HepG2 (cell line): ENCODE measurements at regions not wholly inside any gene's neighbourhood (a gene's known extent, or its start where the extent isn't known, plus 50 kb on each side); places are given as distances from the start of the nearest gene placed in this dataset.

Source experiments
- ATAC-seq: fragments of 200-7000 bp; cut with Tn5 transposase; 3 replicates; pipeline ENCODE4 v1.9.1; 2020; ENCODE audit warnings: mild to moderate bottlenecking, moderate library complexity
- BruUV-seq: library from RNA; stranded (reverse); fragments of 400-500 nt; replicated peaks from 2 replicates; lab custom pipeline; 2021; lab: Mats Ljungman, UMichigan
- CTCF ChIA-PET: fragments of 300-600 bp; formaldehyde crosslinking; extraction: SDS; loops from one replicate; lab custom pipeline; 2021; ENCODE audit warnings: low total read pairs, inconsistent platforms, low intra/inter-chr PET ratio; lab: Yijun Ruan, JAX
- POLR2A ChIA-PET: fragments of 350-600 bp; sonication (Branson Sonifier 250); formaldehyde crosslinking; loops from one replicate; lab custom pipeline; 2020; ENCODE audit warnings: antibody characterized with exemption, inconsistent platforms; lab: Yijun Ruan, JAX
- DNase-seq: peaks from one replicate; pipeline ENCODE4 v3.0.0-alpha.2; 2015; ENCODE audit warnings: low spot score
- FAIRE-seq: peaks from 3 replicates; lab custom pipeline; 2011; peaks lifted over from hg19 to GRCh38; lab: Jason Lieb, UNC
- H2AFZ ChIP-seq: one replicate; pipeline ENCODE4 v1.6.1; 2011; ENCODE audit warnings: low read length, inconsistent platforms
- H3K27ac ChIP-seq: fragments of 300-600 bp; 3 replicates; pipeline ENCODE4 v1.8.0; 2011; ENCODE audit warnings: mixed run types, mild to moderate bottlenecking, mixed read lengths, low read length, inconsistent platforms; ENCODE audit not compliant: insufficient read depth; ENCODE audit errors: extremely low read length
- H3K27me3 ChIP-seq, 2 experiments: fragments of 200-600 bp in 1 of 2; 2 replicates in 1 of 2; 3 replicates in 1 of 2; pipeline versions ENCODE4 v1.6.0 to v1.8.0; 2011; ENCODE audit warnings: low read length in 2 of 2, mild to moderate bottlenecking in 2 of 2, moderate library complexity in 2 of 2, inconsistent platforms in 1 of 2; ENCODE audit not compliant: insufficient read depth in 2 of 2, control insufficient read depth in 1 of 2
- H3K36me3 ChIP-seq, 2 experiments: fragments of 200-600 bp in 1 of 2; replicated peaks in 1 of 2; 2 replicates in 1 of 2; 3 replicates in 1 of 2; pipeline versions ENCODE4 v1.5.1 to v1.8.0; 2011; ENCODE audit warnings: low read length in 2 of 2, inconsistent platforms in 1 of 2; ENCODE audit not compliant: insufficient read depth in 2 of 2, control insufficient read depth in 1 of 2
- H3K4me1 ChIP-seq: 2 replicates; pipeline ENCODE4 v1.5.1; 2012; ENCODE audit warnings: low read length, inconsistent platforms; ENCODE audit not compliant: insufficient read depth
- H3K4me2 ChIP-seq: 2 replicates; pipeline ENCODE4 v1.6.0; 2011; ENCODE audit warnings: low read depth, low read length, inconsistent platforms
- H3K4me3 ChIP-seq, 3 experiments: fragments of 200-600 bp in 1 of 3; sonication (generic), shearing (Covaris generic) in 1 of 3; replicated peaks in 1 of 3; 2 replicates each; pipeline ENCODE4 v1.5.1; 2011 to 2016; ENCODE audit warnings: low read length in 3 of 3, inconsistent platforms in 2 of 3, low read depth in 2 of 3, mild to moderate bottlenecking in 2 of 3, control low read depth in 1 of 3, mixed read lengths in 1 of 3; ENCODE audit not compliant: insufficient read depth in 1 of 3
- H3K79me2 ChIP-seq: one replicate; pipeline ENCODE4 v1.6.1; 2011; ENCODE audit warnings: low read length, inconsistent platforms; ENCODE audit not compliant: insufficient read depth
- H3K9ac ChIP-seq: 2 replicates; pipeline ENCODE4 v1.6.0; 2011; ENCODE audit warnings: mild to moderate bottlenecking, low read depth, low read length, inconsistent platforms; ENCODE audit not compliant: insufficient read depth
- H3K9me3 ChIP-seq: 2 replicates; pipeline ENCODE4 v1.5.1; 2012; ENCODE audit warnings: mild to moderate bottlenecking, low read length
- H4K20me1 ChIP-seq: 2 replicates; pipeline ENCODE4 v1.6.0; 2011; ENCODE audit warnings: inconsistent platforms, mild to moderate bottlenecking, low read length, moderate library complexity; ENCODE audit not compliant: insufficient read depth
- CHD4 ChIP-seq: fragments of 200-600 bp; sonication (generic); IDR thresholded peaks from 2 replicates; pipeline ENCODE4 v1.7.0; 2017; ENCODE audit warnings: mild to moderate bottlenecking, low read length, borderline replicate concordance
- DR1 ChIP-seq: sonication (generic); formaldehyde crosslinking; IDR thresholded peaks from 2 replicates; pipeline ENCODE4 v1.8.0; 2021; ENCODE audit warnings: mild to moderate bottlenecking, missing genetic modification reagents, inconsistent platforms
- GTF2F1 ChIP-seq: fragments of 150-350 bp; IDR thresholded peaks from 2 replicates; pipeline ENCODE4 v1.6.1; 2014; ENCODE audit warnings: low read length
- ISX ChIP-seq: sonication (generic); formaldehyde crosslinking; conservative IDR thresholded peaks from 2 replicates; pipeline ENCODE4 v1.5.0; 2020; ENCODE audit warnings: missing genetic modification reagents
- NR2F2 ChIP-seq: IDR thresholded peaks from 2 replicates; pipeline ENCODE4 v1.6.1; 2012; ENCODE audit warnings: low read depth, inconsistent platforms, borderline replicate concordance
- PAF1 ChIP-seq: IDR thresholded peaks from 2 replicates; pipeline ENCODE4 v1.6.1; 2016; ENCODE audit warnings: missing genetic modification reagents, missing compliant biosample characterization
- PAXIP1 ChIP-seq: sonication (generic); formaldehyde crosslinking; conservative IDR thresholded peaks from 2 replicates; pipeline ENCODE4 v1.4.0; 2020; ENCODE audit warnings: mild to moderate bottlenecking, missing genetic modification reagents, moderate library complexity
- REXO4 ChIP-seq: sonication (generic); formaldehyde crosslinking; IDR thresholded peaks from 2 replicates; pipeline ENCODE4 v1.8.0; 2022; ENCODE audit warnings: missing genetic modification reagents, mild to moderate bottlenecking, borderline replicate concordance
- TEF ChIP-seq: sonication (generic); formaldehyde crosslinking; IDR thresholded peaks from 2 replicates; pipeline ENCODE4 v1.5.0; 2020; ENCODE audit warnings: missing genetic modification reagents
- THYN1 ChIP-seq: sonication (generic); formaldehyde crosslinking; IDR thresholded peaks from 2 replicates; pipeline ENCODE4 v1.8.1; 2023; ENCODE audit warnings: low read depth, mild to moderate bottlenecking, moderate library complexity, missing genetic modification reagents, borderline replicate concordance
- ZBTB3 ChIP-seq: sonication (generic); formaldehyde crosslinking; IDR thresholded peaks from 2 replicates; pipeline ENCODE4 v1.4.0; 2020; ENCODE audit warnings: low read depth, mild to moderate bottlenecking, moderate library complexity, missing genetic modification reagents, borderline replicate concordance
- ZBTB38 ChIP-seq: sonication (generic); formaldehyde crosslinking; IDR thresholded peaks from 2 replicates; pipeline ENCODE4 v1.5.1; 2020; ENCODE audit warnings: mild to moderate bottlenecking, missing genetic modification reagents
- ZNF782 ChIP-seq: sonication (generic); formaldehyde crosslinking; IDR thresholded peaks from 2 replicates; pipeline ENCODE4 v1.4.0; 2020; ENCODE audit warnings: missing genetic modification reagents, mild to moderate bottlenecking, borderline replicate concordance
- ZNF841 ChIP-seq: sonication (generic); formaldehyde crosslinking; IDR thresholded peaks from 2 replicates; pipeline ENCODE4 v1.8.1; 2023; ENCODE audit warnings: missing genetic modification reagents, borderline replicate concordance
- WGBS: methylation state at CpG from one replicate; pipeline ENCODE4 v1.1.6; 2017; ENCODE audit warnings: low lambda C conversion rate; 5-methylcytosine and 5-hydroxymethylcytosine counted together
- in situ Hi-C: cut with HindIII; loops from 2 replicates; pipeline ENCODE4 v1.10.0; 2017; ENCODE audit warnings: low pct_unique_long_range_greater_than_20kb; ENCODE audit not compliant: extremely low pct_ligation_motif_present
- intact Hi-C: fragments of 100-400 bp; cut with micrococcal nuclease; formaldehyde crosslinking; loops from one replicate; pipeline ENCODE4 v1.10.0; 2022; ENCODE audit not compliant: unreplicated experiment

- no peak for TF ChIP-seq THYN1 (CRISPR knock-in tag)
- no peak for TF ChIP-seq ZNF841 (CRISPR knock-in tag)
- no peak for TF ChIP-seq DR1 (CRISPR knock-in tag)
- no peak for TF ChIP-seq ZBTB3 (CRISPR knock-in tag)
- TF ChIP-seq ZBTB38 (CRISPR knock-in tag), result no peak
- no peak for TF ChIP-seq GTF2F1
- TF ChIP-seq REXO4 (CRISPR knock-in tag), result no peak
- TF ChIP-seq, all 625 proteins: peak for 0
Observed at GRCh38 chr2:52365946-52366345, 1334.0 kb upstream of the NRXN1 start (continued).

- TF ChIP-seq ZNF782 (CRISPR knock-in tag) (no peak), NR2F2 (no peak), PAXIP1 (CRISPR knock-in tag) (no peak), PAF1 (CRISPR knock-in tag) (no peak), CHD4 (no peak), ISX (CRISPR knock-in tag) (no peak), TEF (CRISPR knock-in tag) (no peak)
- BruUV-seq, result no TSS peak
- DNase-seq, result no peak
- 3% methylated on average over 2 of the region's 2 CpGs for WGBS
- ChIA-PET POLR2A (no interaction called here), CTCF (no interaction called here)
- no peak for FAIRE-seq
- no peak for ATAC-seq
- H3K27me3 ChIP-seq, result no peaks in the 10 kb centered on the region
- no peaks in the 10 kb centered on the region for H4K20me1 ChIP-seq
- no peaks in the 10 kb centered on the region for H3K36me3 ChIP-seq
- H3K4me1 ChIP-seq, result no peaks in the 10 kb centered on the region
- H2AFZ ChIP-seq, result no peak overlapping the region
- no peaks in the 10 kb centered on the region for H3K79me2 ChIP-seq
- H3K9ac ChIP-seq, result no peak overlapping the region
- in situ Hi-C loops, result no loop called here
- no peak overlapping the region for H3K4me3 ChIP-seq
- H3K4me2 ChIP-seq, result no peak overlapping the region
- no peak overlapping the region for H3K27ac ChIP-seq
- H3K9me3 ChIP-seq, result peaks cover 54% of the 10 kb centered on the region
- intact Hi-C loops, result no loop called here
Observed at GRCh38 chr2:52356556-52356955, 1324.6 kb upstream of the NRXN1 start.
